GM21367 (cell line): ENCODE measurements at regions not wholly inside any gene's neighbourhood (a gene's known extent, or its start where the extent isn't known, plus 50 kb on each side); places are given as distances from the start of the nearest gene placed in this dataset.

ENCODE experiments used
- ATAC-seq: cut with Tn5 transposase; IDR thresholded peaks from one replicate; pipeline ENCODE4 v1.9.1; 2021; ENCODE audit not compliant: unreplicated experiment

- no peak for ATAC-seq
Observed at GRCh38 chr6:102381203-102381602, 987.7 kb downstream of the GRIK2 start.

DNA sequence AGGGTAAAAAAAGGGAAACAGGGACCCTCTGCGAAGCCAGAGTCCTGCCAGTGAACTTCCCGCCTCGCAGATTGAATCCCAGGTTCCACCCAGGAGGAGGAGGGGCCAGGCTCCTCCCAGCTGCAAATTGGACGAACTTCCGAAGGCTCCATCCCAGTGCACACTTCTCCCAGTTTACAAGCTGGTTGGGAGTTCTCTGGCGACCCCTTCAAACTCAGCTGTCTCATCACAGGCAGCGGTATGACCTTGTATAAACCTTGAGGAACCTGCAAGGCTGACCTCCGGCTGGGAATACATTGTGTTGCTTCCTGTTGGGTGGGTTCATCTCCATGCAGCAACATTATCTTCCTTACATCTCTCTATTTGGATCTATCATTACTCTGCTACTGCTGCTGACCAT, 962.7 kb downstream of the GRIK2 start:
- no peak for ATAC-seq

DNA sequence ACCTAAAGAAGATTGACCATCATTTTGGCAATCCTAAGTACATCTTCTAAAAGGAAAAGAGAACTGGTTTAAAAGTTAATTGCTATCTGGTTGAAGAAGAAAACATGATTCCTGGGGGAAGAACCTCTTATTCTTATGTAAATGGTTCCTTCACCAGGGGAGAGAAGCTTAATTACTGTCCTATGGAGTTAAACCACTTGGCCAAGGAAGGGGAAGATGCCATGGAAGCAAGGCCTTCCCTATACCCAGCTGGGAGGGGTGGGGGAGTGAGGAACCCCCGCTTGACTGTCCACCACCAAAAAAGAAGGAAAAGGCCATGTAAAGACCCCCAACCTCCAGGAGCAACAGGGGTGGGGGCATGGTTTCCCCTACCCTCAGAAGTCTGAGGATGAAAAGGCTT, 962.1 kb downstream of the GRIK2 start:
- no peak for ATAC-seq

GRCh38 chr6:102352552-102352951, 959.0 kb downstream of the GRIK2 start:
- ATAC-seq, result no peak

DNA sequence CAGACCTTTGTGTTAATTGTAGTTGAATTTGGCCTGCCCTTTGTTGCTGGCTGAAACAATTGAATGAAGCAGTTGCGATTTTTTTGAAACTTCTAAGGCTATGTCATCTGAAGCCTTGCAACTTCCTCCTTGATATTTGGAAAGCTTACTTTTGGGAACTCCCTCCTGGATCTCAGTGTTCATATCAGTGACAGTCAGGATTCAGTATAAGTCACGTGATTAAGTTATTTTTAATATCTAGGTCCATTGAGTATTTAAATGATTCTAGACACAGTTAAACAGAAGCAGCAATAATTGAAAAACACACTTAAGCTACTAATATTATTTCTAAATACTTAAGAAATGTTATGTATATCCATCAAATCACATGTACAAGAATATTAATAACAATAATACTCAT, 951.3 kb downstream of the GRIK2 start:
- ATAC-seq, result no peak

GRCh38 chr6:102340311-102340710, 946.8 kb downstream of the GRIK2 start:
- ATAC-seq, result no peak

GRCh38 chr6:102333736-102334135, 940.2 kb downstream of the GRIK2 start:
- ATAC-seq, result no peak

GRCh38 chr6:102327697-102328225, 934.3 kb downstream of the GRIK2 start:
- ATAC-seq, result no peak

- no peak for ATAC-seq
Observed at GRCh38 chr6:102313699-102314098, 920.2 kb downstream of the GRIK2 start.

GRCh38 chr6:102309700-102310099, 916.2 kb downstream of the GRIK2 start:
- no peak for ATAC-seq

- no peak for ATAC-seq
Observed at GRCh38 chr6:102300350-102300749, 906.8 kb downstream of the GRIK2 start.

- ATAC-seq, result no peak
Observed at GRCh38 chr6:102298051-102298450, 904.5 kb downstream of the GRIK2 start.
